ENCODE measurements at regions not wholly inside any gene's neighbourhood (a gene's known extent, or its start where the extent isn't known, plus 50 kb on each side); places are given as distances from the start of the nearest gene placed in this dataset.

GRCh38 chr14:98999901-99000300, 272.1 kb downstream of the BCL11B start:
- TF ChIP-seq, protein P1, sequence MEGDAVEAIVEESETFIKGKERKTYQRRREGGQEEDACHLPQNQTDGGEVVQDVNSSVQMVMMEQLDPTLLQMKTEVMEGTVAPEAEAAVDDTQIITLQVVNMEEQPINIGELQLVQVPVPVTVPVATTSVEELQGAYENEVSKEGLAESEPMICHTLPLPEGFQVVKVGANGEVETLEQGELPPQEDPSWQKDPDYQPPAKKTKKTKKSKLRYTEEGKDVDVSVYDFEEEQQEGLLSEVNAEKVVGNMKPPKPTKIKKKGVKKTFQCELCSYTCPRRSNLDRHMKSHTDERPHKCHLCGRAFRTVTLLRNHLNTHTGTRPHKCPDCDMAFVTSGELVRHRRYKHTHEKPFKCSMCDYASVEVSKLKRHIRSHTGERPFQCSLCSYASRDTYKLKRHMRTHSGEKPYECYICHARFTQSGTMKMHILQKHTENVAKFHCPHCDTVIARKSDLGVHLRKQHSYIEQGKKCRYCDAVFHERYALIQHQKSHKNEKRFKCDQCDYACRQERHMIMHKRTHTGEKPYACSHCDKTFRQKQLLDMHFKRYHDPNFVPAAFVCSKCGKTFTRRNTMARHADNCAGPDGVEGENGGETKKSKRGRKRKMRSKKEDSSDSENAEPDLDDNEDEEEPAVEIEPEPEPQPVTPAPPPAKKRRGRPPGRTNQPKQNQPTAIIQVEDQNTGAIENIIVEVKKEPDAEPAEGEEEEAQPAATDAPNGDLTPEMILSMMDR (IDR thresholded peaks at IDR 0.05): no peak
- TF ChIP-seq POLR2A (IDR thresholded peaks at IDR 0.05; ENCODE audit: low read depth): no peak
